Erythroblast (primary cell): ENCODE measurements at regions not wholly inside any gene's neighbourhood (a gene's known extent, or its start where the extent isn't known, plus 50 kb on each side); places are given as distances from the start of the nearest gene placed in this dataset.
"Not testable (repeated sequence)": the region's sequence is repeated elsewhere in the genome, so short reads cannot be mapped to it uniquely, and the experiment has no call there.

ENCODE experiments used
- DNase-seq, 2 experiments: peaks; one replicate each; lab custom pipeline; 2025; lab: John Stamatoyannopoulos, UW
- GATA1 ChIP-seq: IDR thresholded peaks from 2 replicates; pipeline ENCODE4 v1.6.1; 2011; ENCODE audit warnings: low read depth, mild to moderate bottlenecking, control low read depth, low read length, moderate library complexity
- POLR2A ChIP-seq: IDR thresholded peaks from 2 replicates; pipeline ENCODE4 v1.6.1; 2011; ENCODE audit warnings: mild to moderate bottlenecking, low read length

GRCh38 chr15:26033493-26033892 lies 170.4 kb upstream of the ATP10A start:
- TF ChIP-seq POLR2A: no peak
- TF ChIP-seq GATA1: no peak

GRCh38 chr15:26032162-26032846 lies 169.2 kb upstream of the ATP10A start:
- DNase-seq: no peak
- TF ChIP-seq GATA1 (no peak), POLR2A (no peak)

More at GRCh38 chr15:26033493-26033892, 170.4 kb upstream of the ATP10A start:
- DNase-seq: no peak

- not testable (repeated sequence) for DNase-seq
Observed at GRCh38 chr15:26029586-26029985, 166.5 kb upstream of the ATP10A start.

- DNase-seq: no peak
- no peak for TF ChIP-seq POLR2A
- TF ChIP-seq GATA1: no peak
Observed at GRCh38 chr15:26029146-26029545, 166.0 kb upstream of the ATP10A start.

- TF ChIP-seq GATA1: no peak
- no peak for TF ChIP-seq POLR2A
- no peak for DNase-seq
Observed at GRCh38 chr15:26028086-26028740, 165.1 kb upstream of the ATP10A start.

GRCh38 chr15:26026671-26027070 lies 163.5 kb upstream of the ATP10A start:
- DNase-seq: not testable (repeated sequence)

- TF ChIP-seq POLR2A: no peak
- TF ChIP-seq GATA1: no peak
- no peak for DNase-seq
Observed at GRCh38 chr15:26024241-26024640, 161.1 kb upstream of the ATP10A start.

GRCh38 chr15:26023691-26024090 lies 160.6 kb upstream of the ATP10A start:
- TF ChIP-seq POLR2A (no peak), GATA1 (no peak)
- DNase-seq: no peak

GRCh38 chr15:26023231-26023630 lies 160.1 kb upstream of the ATP10A start:
- DNase-seq: no peak
- no peak for TF ChIP-seq POLR2A
- TF ChIP-seq GATA1: no peak

GRCh38 chr15:26020871-26021270 lies 157.7 kb upstream of the ATP10A start:
- no peak for DNase-seq
- TF ChIP-seq GATA1 (no peak), POLR2A (no peak)

- DNase-seq: no peak
- TF ChIP-seq GATA1: no peak
- no peak for TF ChIP-seq POLR2A
Observed at GRCh38 chr15:26017665-26018064, 154.5 kb upstream of the ATP10A start.

- DNase-seq: no peak
- no peak for TF ChIP-seq GATA1
- TF ChIP-seq POLR2A: no peak
Observed at GRCh38 chr15:26015516-26016075, 152.5 kb upstream of the ATP10A start.

- DNase-seq: no peak
- TF ChIP-seq POLR2A (no peak), GATA1 (no peak)
Observed at GRCh38 chr15:26013981-26014380, 150.9 kb upstream of the ATP10A start.

- DNase-seq: no peak
- TF ChIP-seq POLR2A: no peak
- TF ChIP-seq GATA1: no peak
Observed at GRCh38 chr15:26011916-26012315, 148.8 kb upstream of the ATP10A start.
